ENCODE measurements at regions not wholly inside any gene's neighbourhood (a gene's known extent, or its start where the extent isn't known, plus 50 kb on each side); places are given as distances from the start of the nearest gene placed in this dataset.

GRCh38 chr12:126830778-126831680, 1435.9 kb upstream of the TMEM132C start:
- TF ChIP-seq EZH2 (IDR thresholded peaks at IDR 0.05; ENCODE audit: borderline replicate concordance, low read length) (no peak), CTCF (IDR thresholded peaks at IDR 0.05; ENCODE audit: low read length) (no peak)

GRCh38 chr12:126837697-126838096, 1429.3 kb upstream of the TMEM132C start:
- no peaks in the 10 kb centered on the region for H3F3A ChIP-seq (ENCODE audit: insufficient read depth, low read length)
- H3K79me2 ChIP-seq (ENCODE audit: insufficient read depth, low read length): no peaks in the 10 kb centered on the region
- TF ChIP-seq EZH2 (IDR thresholded peaks at IDR 0.05; ENCODE audit: borderline replicate concordance, low read length) (no peak), CTCF (IDR thresholded peaks at IDR 0.05; ENCODE audit: low read length) (no peak)
- H4K20me1 ChIP-seq (ENCODE audit: insufficient read depth, low read length): no peaks in the 10 kb centered on the region
- no peak overlapping the region for H3K27ac ChIP-seq (ENCODE audit: low read depth, low read length, poor library complexity, severe bottlenecking)
- no peak overlapping the region for H3K4me2 ChIP-seq (ENCODE audit: low read length)
- H3K4me3 ChIP-seq (ENCODE audit: low read depth, low read length, poor library complexity, severe bottlenecking): no peak overlapping the region
- H3K9ac ChIP-seq (ENCODE audit: low read length): no peak overlapping the region
- no peaks in the 10 kb centered on the region for H3K27me3 ChIP-seq (ENCODE audit: insufficient read depth, low read length)
- no peak overlapping the region for H2AFZ ChIP-seq (ENCODE audit: low read length)
- H3K9me2 ChIP-seq (ENCODE audit: low read depth, low read length): no peaks in the 10 kb centered on the region
- H3K4me1 ChIP-seq (ENCODE audit: insufficient read depth, low read length, severe bottlenecking): no peaks in the 10 kb centered on the region
- 0 out of 2 replicates have a peak, but pooled peaks cover 3% of the 10 kb centered on the region for H3K9me3 ChIP-seq (ENCODE audit: low read length)
- H3K36me3 ChIP-seq (ENCODE audit: insufficient read depth, low read length): no peaks in the 10 kb centered on the region

More at GRCh38 chr12:126830778-126831680, 1435.9 kb upstream of the TMEM132C start:
- H3K36me3 ChIP-seq (ENCODE audit: insufficient read depth, low read length): no peaks in the 10 kb centered on the region
- H3K4me3 ChIP-seq (ENCODE audit: low read depth, low read length, poor library complexity, severe bottlenecking): no peak overlapping the region
- no peaks in the 10 kb centered on the region for H3K27me3 ChIP-seq (ENCODE audit: insufficient read depth, low read length)
- no peak overlapping the region for H3K9ac ChIP-seq (ENCODE audit: low read length)
- H3F3A ChIP-seq (ENCODE audit: insufficient read depth, low read length): no peaks in the 10 kb centered on the region
- H3K79me2 ChIP-seq (ENCODE audit: insufficient read depth, low read length): no peaks in the 10 kb centered on the region
- H3K9me3 ChIP-seq (ENCODE audit: low read length): 0 out of 2 replicates have a peak, but pooled peaks cover 3% of the 10 kb centered on the region
- no peaks in the 10 kb centered on the region for H4K20me1 ChIP-seq (ENCODE audit: insufficient read depth, low read length)
- H3K9me2 ChIP-seq (ENCODE audit: low read depth, low read length): no peaks in the 10 kb centered on the region
- no peak overlapping the region for H2AFZ ChIP-seq (ENCODE audit: low read length)
- H3K4me1 ChIP-seq (ENCODE audit: insufficient read depth, low read length, severe bottlenecking): no peaks in the 10 kb centered on the region
- H3K27ac ChIP-seq (ENCODE audit: low read depth, low read length, poor library complexity, severe bottlenecking): no peak overlapping the region
- no peak overlapping the region for H3K4me2 ChIP-seq (ENCODE audit: low read length)

GRCh38 chr12:126843915-126844669, 1422.9 kb upstream of the TMEM132C start:
- no peak overlapping the region for H2AFZ ChIP-seq (ENCODE audit: low read length)
- no peaks in the 10 kb centered on the region for H3K27me3 ChIP-seq (ENCODE audit: insufficient read depth, low read length)
- H3K4me1 ChIP-seq (ENCODE audit: insufficient read depth, low read length, severe bottlenecking): no peaks in the 10 kb centered on the region
- H3K9ac ChIP-seq (ENCODE audit: low read length): no peak overlapping the region
- no peaks in the 10 kb centered on the region for H3K79me2 ChIP-seq (ENCODE audit: insufficient read depth, low read length)
- no peaks in the 10 kb centered on the region for H3F3A ChIP-seq (ENCODE audit: insufficient read depth, low read length)
- no peak overlapping the region for H3K27ac ChIP-seq (ENCODE audit: low read depth, low read length, poor library complexity, severe bottlenecking)
- H3K4me2 ChIP-seq (ENCODE audit: low read length): no peak overlapping the region
- no peaks in the 10 kb centered on the region for H3K9me3 ChIP-seq (ENCODE audit: low read length)
- H3K4me3 ChIP-seq (ENCODE audit: low read depth, low read length, poor library complexity, severe bottlenecking): no peak overlapping the region
- no peak for TF ChIP-seq CTCF (IDR thresholded peaks at IDR 0.05; ENCODE audit: low read length)
- no peak for TF ChIP-seq EZH2 (IDR thresholded peaks at IDR 0.05; ENCODE audit: borderline replicate concordance, low read length)
- no peaks in the 10 kb centered on the region for H4K20me1 ChIP-seq (ENCODE audit: insufficient read depth, low read length)
- no peaks in the 10 kb centered on the region for H3K36me3 ChIP-seq (ENCODE audit: insufficient read depth, low read length)
- H3K9me2 ChIP-seq (ENCODE audit: low read depth, low read length): no peaks in the 10 kb centered on the region
